ENCODE measurements at regions not wholly inside any gene's neighbourhood (a gene's known extent, or its start where the extent isn't known, plus 50 kb on each side); places are given as distances from the start of the nearest gene placed in this dataset.

DNA sequence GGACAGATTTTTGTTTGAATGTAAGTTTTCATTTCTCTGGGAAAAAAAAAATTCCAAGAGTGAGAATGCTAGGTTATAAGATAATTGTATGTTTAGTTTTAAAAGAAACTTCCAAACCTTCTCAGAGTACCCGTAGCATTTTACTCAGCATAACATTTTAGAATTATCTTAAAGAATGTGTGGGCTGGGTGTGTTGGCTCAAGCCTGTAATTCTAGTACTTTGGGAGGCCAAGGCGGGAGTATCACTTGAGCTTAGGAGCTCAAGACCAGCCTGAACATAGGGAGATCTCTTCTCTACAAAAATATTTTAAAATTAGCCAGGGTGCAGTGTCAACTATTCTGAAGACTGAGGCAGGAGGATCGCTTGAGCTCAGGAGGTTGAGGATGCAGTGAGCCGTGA is 57.4 kb upstream of the RMP24 start:
- TF ChIP-seq MEF2A (IDR thresholded peaks at IDR 0.05; ENCODE audit: insufficient read depth, low read depth, low read length) (no peak), DPF2 (IDR thresholded peaks at IDR 0.05) (no peak), CEBPB (IDR thresholded peaks at IDR 0.05; ENCODE audit: borderline replicate concordance in 1 of 2, low read depth in 2 of 2, low read length in 2 of 2) (no peak), HDAC2 (IDR thresholded peaks at IDR 0.05) (no peak), SUPT20H (IDR thresholded peaks at IDR 0.05; ENCODE audit: borderline replicate concordance, control insufficient read depth, low read depth, low read length) (no peak), NBN (IDR thresholded peaks at IDR 0.05) (no peak), MTA2 (IDR thresholded peaks at IDR 0.05; ENCODE audit: low read depth) (no peak), TCF12 (IDR thresholded peaks at IDR 0.05; ENCODE audit: low read depth, low read length) (no peak), RAD51 (IDR thresholded peaks at IDR 0.05) (no peak), SP1 (IDR thresholded peaks at IDR 0.05; ENCODE audit: low read depth, low read length) (no peak), SMAD1 (IDR thresholded peaks at IDR 0.05; ENCODE audit: low read depth, partially characterized antibody) (no peak), CBFB (IDR thresholded peaks at IDR 0.05; ENCODE audit: low read depth) (no peak)
- TF ChIP-seq, protein P1, sequence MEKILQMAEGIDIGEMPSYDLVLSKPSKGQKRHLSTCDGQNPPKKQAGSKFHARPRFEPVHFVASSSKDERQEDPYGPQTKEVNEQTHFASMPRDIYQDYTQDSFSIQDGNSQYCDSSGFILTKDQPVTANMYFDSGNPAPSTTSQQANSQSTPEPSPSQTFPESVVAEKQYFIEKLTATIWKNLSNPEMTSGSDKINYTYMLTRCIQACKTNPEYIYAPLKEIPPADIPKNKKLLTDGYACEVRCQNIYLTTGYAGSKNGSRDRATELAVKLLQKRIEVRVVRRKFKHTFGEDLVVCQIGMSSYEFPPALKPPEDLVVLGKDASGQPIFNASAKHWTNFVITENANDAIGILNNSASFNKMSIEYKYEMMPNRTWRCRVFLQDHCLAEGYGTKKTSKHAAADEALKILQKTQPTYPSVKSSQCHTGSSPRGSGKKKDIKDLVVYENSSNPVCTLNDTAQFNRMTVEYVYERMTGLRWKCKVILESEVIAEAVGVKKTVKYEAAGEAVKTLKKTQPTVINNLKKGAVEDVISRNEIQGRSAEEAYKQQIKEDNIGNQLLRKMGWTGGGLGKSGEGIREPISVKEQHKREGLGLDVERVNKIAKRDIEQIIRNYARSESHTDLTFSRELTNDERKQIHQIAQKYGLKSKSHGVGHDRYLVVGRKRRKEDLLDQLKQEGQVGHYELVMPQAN (conservative IDR thresholded peaks at IDR 0.05), result no peak
- TF ChIP-seq, protein P2, sequence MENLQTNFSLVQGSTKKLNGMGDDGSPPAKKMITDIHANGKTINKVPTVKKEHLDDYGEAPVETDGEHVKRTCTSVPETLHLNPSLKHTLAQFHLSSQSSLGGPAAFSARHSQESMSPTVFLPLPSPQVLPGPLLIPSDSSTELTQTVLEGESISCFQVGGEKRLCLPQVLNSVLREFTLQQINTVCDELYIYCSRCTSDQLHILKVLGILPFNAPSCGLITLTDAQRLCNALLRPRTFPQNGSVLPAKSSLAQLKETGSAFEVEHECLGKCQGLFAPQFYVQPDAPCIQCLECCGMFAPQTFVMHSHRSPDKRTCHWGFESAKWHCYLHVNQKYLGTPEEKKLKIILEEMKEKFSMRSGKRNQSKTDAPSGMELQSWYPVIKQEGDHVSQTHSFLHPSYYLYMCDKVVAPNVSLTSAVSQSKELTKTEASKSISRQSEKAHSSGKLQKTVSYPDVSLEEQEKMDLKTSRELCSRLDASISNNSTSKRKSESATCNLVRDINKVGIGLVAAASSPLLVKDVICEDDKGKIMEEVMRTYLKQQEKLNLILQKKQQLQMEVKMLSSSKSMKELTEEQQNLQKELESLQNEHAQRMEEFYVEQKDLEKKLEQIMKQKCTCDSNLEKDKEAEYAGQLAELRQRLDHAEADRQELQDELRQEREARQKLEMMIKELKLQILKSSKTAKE (IDR thresholded peaks at IDR 0.05; ENCODE audit: low read depth, poor library complexity, severe bottlenecking), result no peak
- TF ChIP-seq, protein P3, sequence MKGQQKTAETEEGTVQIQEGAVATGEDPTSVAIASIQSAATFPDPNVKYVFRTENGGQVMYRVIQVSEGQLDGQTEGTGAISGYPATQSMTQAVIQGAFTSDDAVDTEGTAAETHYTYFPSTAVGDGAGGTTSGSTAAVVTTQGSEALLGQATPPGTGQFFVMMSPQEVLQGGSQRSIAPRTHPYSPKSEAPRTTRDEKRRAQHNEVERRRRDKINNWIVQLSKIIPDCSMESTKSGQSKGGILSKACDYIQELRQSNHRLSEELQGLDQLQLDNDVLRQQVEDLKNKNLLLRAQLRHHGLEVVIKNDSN (IDR thresholded peaks at IDR 0.05; ENCODE audit: borderline replicate concordance, extremely low read length, insufficient read depth, low read depth, low read length), result no peak
- TF ChIP-seq, protein P4, sequence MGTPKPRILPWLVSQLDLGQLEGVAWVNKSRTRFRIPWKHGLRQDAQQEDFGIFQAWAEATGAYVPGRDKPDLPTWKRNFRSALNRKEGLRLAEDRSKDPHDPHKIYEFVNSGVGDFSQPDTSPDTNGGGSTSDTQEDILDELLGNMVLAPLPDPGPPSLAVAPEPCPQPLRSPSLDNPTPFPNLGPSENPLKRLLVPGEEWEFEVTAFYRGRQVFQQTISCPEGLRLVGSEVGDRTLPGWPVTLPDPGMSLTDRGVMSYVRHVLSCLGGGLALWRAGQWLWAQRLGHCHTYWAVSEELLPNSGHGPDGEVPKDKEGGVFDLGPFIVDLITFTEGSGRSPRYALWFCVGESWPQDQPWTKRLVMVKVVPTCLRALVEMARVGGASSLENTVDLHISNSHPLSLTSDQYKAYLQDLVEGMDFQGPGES (IDR thresholded peaks at IDR 0.05), result no peak
- in situ Hi-C loops (cut with MboI) (no loop called here), intact Hi-C loops (cut with micrococcal nuclease; ENCODE audit: unreplicated experiment) (no loop called here)
- Histone ChIP-seq H2AFZ (ENCODE audit: control insufficient read depth, low read depth, low read length) (no peak overlapping the region), H3K79me2 (ENCODE audit: control insufficient read depth, insufficient read depth, low read length) (no peaks in the 10 kb centered on the region), H3K27me3 (replicated peaks in 1 of 2; ENCODE audit: control insufficient read depth in 2 of 2, insufficient read depth in 2 of 2, low read length in 1 of 2) (no peaks in the 10 kb centered on the region; a peak in 2 of 4 replicates), H3K27ac (ENCODE audit: control insufficient read depth, insufficient read depth) (no peak overlapping the region), H3K4me2 (ENCODE audit: control insufficient read depth, insufficient read depth) (no peak overlapping the region), H3K9me3 (replicated peaks; ENCODE audit: control insufficient read depth, insufficient read depth, low read length) (no peaks in the 10 kb centered on the region), H3K4me1 (ENCODE audit: control insufficient read depth, insufficient read depth, low read length) (no peaks in the 10 kb centered on the region), H4K20me1 (ENCODE audit: control insufficient read depth, insufficient read depth) (no peaks in the 10 kb centered on the region), H3K9ac (ENCODE audit: control insufficient read depth, insufficient read depth, low read length) (no peak overlapping the region), H3K4me3 (no peak overlapping the region), H3K36me3 (ENCODE audit: control insufficient read depth in 2 of 2, insufficient read depth in 2 of 2, low read length in 1 of 2) (no peaks in the 10 kb centered on the region)
- no peak for ATAC-seq
- CTCF ChIA-PET, result no interaction called here
- no TSS peak for BruUV-seq (replicated peaks)
- DNase-seq (ENCODE audit: low read depth, low spot score), result no peak
- RAD21 ChIA-PET (ENCODE audit: unreplicated experiment), result no interaction called here
- POLR2A ChIA-PET, result no interaction called here
- SMC1A ChIA-PET (ENCODE audit: uncharacterized antibody, unreplicated experiment), result no interaction called here
- WGBS (ENCODE audit: insufficient coverage, insufficient replicate concordance, low lambda C conversion rate, missing lambda C conversion rate), result 31% methylated on average over 4 of the region's 4 CpGs
- no peak for FAIRE-seq
